OCI-LY1 (cell line): ENCODE measurements at regions not wholly inside any gene's neighbourhood (a gene's known extent, or its start where the extent isn't known, plus 50 kb on each side); places are given as distances from the start of the nearest gene placed in this dataset.

Experiments used
- H2AFZ ChIP-seq: fragments of 200-600 bp; sonication (generic), shearing (Covaris generic); 2 replicates; pipeline ENCODE4 v1.6.0; 2014; ENCODE audit warnings: antibody characterized with exemption, mild to moderate bottlenecking, low read length
- H3F3A ChIP-seq: fragments of 200-600 bp; sonication (generic), shearing (Covaris generic); 2 replicates; pipeline ENCODE4 v1.6.0; 2014; ENCODE audit warnings: mild to moderate bottlenecking, antibody characterized with exemption, low read length, moderate library complexity; ENCODE audit not compliant: insufficient read depth
- H3K27ac ChIP-seq: fragments of 200-600 bp; sonication (generic); 2 replicates; pipeline ENCODE4 v1.5.1; 2014; ENCODE audit warnings: low read length, mixed run types, mild to moderate bottlenecking, low read depth; ENCODE audit not compliant: poor library complexity, severe bottlenecking
- H3K27me3 ChIP-seq: fragments of 200-600 bp; sonication (generic); 2 replicates; pipeline ENCODE4 v1.6.0; 2014; ENCODE audit warnings: antibody characterized with exemption, mild to moderate bottlenecking, low read length, moderate library complexity; ENCODE audit not compliant: insufficient read depth
- H3K36me3 ChIP-seq: fragments of 200-600 bp; sonication (generic); 2 replicates; pipeline ENCODE4 v1.6.1; 2014; ENCODE audit warnings: mild to moderate bottlenecking, antibody characterized with exemption, low read length, moderate library complexity, mixed read lengths; ENCODE audit not compliant: insufficient read depth
- H3K4me1 ChIP-seq: fragments of 200-600 bp; sonication (generic); 2 replicates; pipeline ENCODE4 v1.5.1; 2014; ENCODE audit warnings: mild to moderate bottlenecking, low read length, moderate library complexity; ENCODE audit not compliant: insufficient read depth, severe bottlenecking
- H3K4me2 ChIP-seq: fragments of 200-600 bp; sonication (generic), shearing (Covaris generic); 2 replicates; pipeline ENCODE4 v1.6.1; 2014; ENCODE audit warnings: low read length
- H3K4me3 ChIP-seq: fragments of 200-600 bp; sonication (generic); 2 replicates; pipeline ENCODE4 v1.5.1; 2014; ENCODE audit warnings: low read length, low read depth, mild to moderate bottlenecking, mixed read lengths; ENCODE audit not compliant: poor library complexity, severe bottlenecking
- H3K79me2 ChIP-seq: fragments of 200-600 bp; shearing (Covaris generic); 2 replicates; pipeline ENCODE4 v1.6.1; 2016; ENCODE audit warnings: mixed run types, low read length, mixed read lengths; ENCODE audit not compliant: insufficient read depth
- H3K9ac ChIP-seq: fragments of 200-600 bp; sonication (generic), shearing (Covaris generic); 2 replicates; pipeline ENCODE4 v1.6.1; 2014; ENCODE audit warnings: mild to moderate bottlenecking, low read length, mixed read lengths
- H3K9me2 ChIP-seq: fragments of 200-600 bp; sonication (generic), shearing (Covaris generic); 2 replicates; pipeline ENCODE4 v1.6.1; 2014; ENCODE audit warnings: low read depth, mild to moderate bottlenecking, low read length, mixed read lengths
- H3K9me3 ChIP-seq: fragments of 200-600 bp; shearing (Covaris generic); 2 replicates; pipeline ENCODE4 v1.6.1; 2014; ENCODE audit warnings: low read length, mixed read lengths
- H4K20me1 ChIP-seq: fragments of 200-600 bp; sonication (generic), shearing (Covaris generic); 2 replicates; pipeline ENCODE4 v1.6.0; 2016; ENCODE audit warnings: mild to moderate bottlenecking, low read length; ENCODE audit not compliant: insufficient read depth
- EZH2 ChIP-seq: fragments of 200-600 bp; sonication (generic), shearing (Covaris generic); IDR thresholded peaks from 2 replicates; pipeline ENCODE4 v1.8.0; 2017; ENCODE audit warnings: borderline replicate concordance, mixed run types, mild to moderate bottlenecking, antibody characterized with exemption, low read length, moderate library complexity, mixed read lengths
- TF ChIP-seq, protein P1 (sequence below): fragments of 200-600 bp; sonication (generic), shearing (Covaris generic); IDR thresholded peaks from 2 replicates; pipeline ENCODE4 v1.5.1; 2017; ENCODE audit warnings: mild to moderate bottlenecking, antibody characterized with exemption, low read length, moderate library complexity, mixed read lengths

DNA sequence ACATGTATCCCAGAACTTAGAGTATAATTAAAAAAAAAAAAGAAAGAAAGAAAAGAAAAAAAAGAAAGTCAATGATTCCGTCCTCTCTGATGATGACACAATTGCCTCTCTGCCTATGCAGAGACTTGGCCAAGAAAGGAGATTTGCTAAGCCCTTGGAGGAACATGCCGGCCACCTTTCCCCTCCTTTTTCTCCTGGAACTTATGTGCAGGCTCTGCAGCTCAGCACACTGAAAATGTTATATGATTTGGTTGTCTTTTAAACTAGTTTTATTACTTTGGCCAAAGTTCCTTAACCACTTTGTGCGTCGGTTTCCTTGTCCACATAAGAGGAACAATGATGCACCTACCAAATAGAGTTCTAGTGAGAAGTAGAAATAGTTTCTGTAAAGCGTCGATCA is 111.4 kb upstream of the ZNF644 start:
- H3K9me3 ChIP-seq, result no peaks in the 10 kb centered on the region
- H3K4me2 ChIP-seq, result no peak overlapping the region
- TF ChIP-seq, protein P1, sequence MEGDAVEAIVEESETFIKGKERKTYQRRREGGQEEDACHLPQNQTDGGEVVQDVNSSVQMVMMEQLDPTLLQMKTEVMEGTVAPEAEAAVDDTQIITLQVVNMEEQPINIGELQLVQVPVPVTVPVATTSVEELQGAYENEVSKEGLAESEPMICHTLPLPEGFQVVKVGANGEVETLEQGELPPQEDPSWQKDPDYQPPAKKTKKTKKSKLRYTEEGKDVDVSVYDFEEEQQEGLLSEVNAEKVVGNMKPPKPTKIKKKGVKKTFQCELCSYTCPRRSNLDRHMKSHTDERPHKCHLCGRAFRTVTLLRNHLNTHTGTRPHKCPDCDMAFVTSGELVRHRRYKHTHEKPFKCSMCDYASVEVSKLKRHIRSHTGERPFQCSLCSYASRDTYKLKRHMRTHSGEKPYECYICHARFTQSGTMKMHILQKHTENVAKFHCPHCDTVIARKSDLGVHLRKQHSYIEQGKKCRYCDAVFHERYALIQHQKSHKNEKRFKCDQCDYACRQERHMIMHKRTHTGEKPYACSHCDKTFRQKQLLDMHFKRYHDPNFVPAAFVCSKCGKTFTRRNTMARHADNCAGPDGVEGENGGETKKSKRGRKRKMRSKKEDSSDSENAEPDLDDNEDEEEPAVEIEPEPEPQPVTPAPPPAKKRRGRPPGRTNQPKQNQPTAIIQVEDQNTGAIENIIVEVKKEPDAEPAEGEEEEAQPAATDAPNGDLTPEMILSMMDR, result no peak
- TF ChIP-seq EZH2, result no peak
- H3F3A ChIP-seq, result no peaks in the 10 kb centered on the region
- H3K4me3 ChIP-seq, result no peak overlapping the region
- no peak overlapping the region for H3K9ac ChIP-seq
- no peaks in the 10 kb centered on the region for H3K27me3 ChIP-seq
- H3K9me2 ChIP-seq, result no peaks in the 10 kb centered on the region
- H3K36me3 ChIP-seq, result no peaks in the 10 kb centered on the region
- H4K20me1 ChIP-seq, result no peaks in the 10 kb centered on the region
- H3K4me1 ChIP-seq, result no peaks in the 10 kb centered on the region
- no peak overlapping the region for H2AFZ ChIP-seq
- H3K79me2 ChIP-seq, result no peaks in the 10 kb centered on the region
- no peak overlapping the region for H3K27ac ChIP-seq

DNA sequence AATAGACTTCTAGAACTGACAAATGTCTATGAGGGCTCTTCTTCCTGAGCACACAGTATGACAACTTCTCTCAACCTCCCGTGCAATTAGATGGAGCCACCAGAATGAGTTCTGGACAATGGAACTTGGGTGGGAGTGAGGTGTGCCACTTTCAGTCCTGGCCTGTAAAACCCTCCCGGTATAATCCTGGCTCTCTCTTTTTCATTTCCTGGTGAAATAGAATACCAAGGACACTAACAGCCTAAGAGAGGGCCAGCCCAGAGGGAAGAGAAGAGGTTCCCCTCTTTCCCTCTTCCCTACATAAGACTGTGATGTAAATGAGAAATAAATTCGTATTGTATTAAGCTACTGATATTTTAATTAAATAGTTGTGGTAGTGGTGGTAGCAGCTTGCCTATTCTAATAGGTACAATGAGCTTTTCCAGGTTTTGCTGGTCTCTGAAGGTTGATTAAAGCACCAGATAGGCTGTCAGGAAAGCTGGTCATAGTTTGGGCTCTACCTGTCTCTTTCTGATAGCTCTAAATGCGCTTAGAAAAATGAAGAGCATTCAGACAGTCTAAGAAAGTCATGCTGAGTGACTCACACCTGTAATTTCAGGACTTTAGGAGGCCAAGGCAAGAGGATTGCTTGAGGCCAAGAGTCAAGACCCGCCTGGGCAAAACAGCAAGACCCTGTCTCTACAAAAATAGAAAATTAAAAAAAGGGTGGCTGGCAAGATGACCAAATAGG is 108.6 kb upstream of the ZNF644 start:
- Histone ChIP-seq H3K4me2 (no peak overlapping the region), H3K4me1 (no peaks in the 10 kb centered on the region), H2AFZ (no peak overlapping the region), H3K79me2 (no peaks in the 10 kb centered on the region), H3K27me3 (no peaks in the 10 kb centered on the region), H3K9ac (no peak overlapping the region), H3K9me3 (no peaks in the 10 kb centered on the region), H3K27ac (no peak overlapping the region), H3F3A (no peaks in the 10 kb centered on the region), H4K20me1 (no peaks in the 10 kb centered on the region), H3K4me3 (no peak overlapping the region), H3K36me3 (no peaks in the 10 kb centered on the region), H3K9me2 (no peaks in the 10 kb centered on the region)
- TF ChIP-seq EZH2, result no peak
- TF ChIP-seq, protein P1, result no peak

DNA sequence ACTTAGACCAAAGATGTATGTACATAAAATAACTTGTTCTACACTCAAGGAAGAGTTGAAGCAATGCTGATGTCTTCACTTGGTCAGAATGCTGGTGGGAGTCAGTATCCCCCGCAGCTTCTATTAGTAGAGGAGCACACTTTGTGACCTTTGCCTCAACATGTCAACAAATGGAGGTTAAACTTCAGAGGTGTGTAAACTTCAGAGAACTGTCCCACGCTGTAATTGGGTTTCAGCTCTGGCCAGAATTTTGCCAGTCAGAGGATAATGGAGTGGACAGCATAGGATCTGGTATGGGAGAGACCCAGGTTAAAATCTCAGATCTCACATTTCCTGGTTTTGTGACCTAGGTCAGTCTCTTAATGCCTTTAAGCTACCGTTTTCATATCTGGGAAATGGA is 107.6 kb upstream of the ZNF644 start:
- H3K79me2 ChIP-seq, result no peaks in the 10 kb centered on the region
- H3K27me3 ChIP-seq, result no peaks in the 10 kb centered on the region
- H3K27ac ChIP-seq, result no peak overlapping the region
- H2AFZ ChIP-seq, result no peak overlapping the region
- H3K9me3 ChIP-seq, result no peaks in the 10 kb centered on the region
- H3K36me3 ChIP-seq, result no peaks in the 10 kb centered on the region
- H3K9ac ChIP-seq, result no peak overlapping the region
- no peaks in the 10 kb centered on the region for H3F3A ChIP-seq
- TF ChIP-seq, protein P1, result no peak
- TF ChIP-seq EZH2, result no peak
- H4K20me1 ChIP-seq, result no peaks in the 10 kb centered on the region
- no peak overlapping the region for H3K4me2 ChIP-seq
- no peaks in the 10 kb centered on the region for H3K9me2 ChIP-seq
- H3K4me3 ChIP-seq, result no peak overlapping the region
- no peaks in the 10 kb centered on the region for H3K4me1 ChIP-seq
